ENCODE measurements at regions not wholly inside any gene's neighbourhood (a gene's known extent, or its start where the extent isn't known, plus 50 kb on each side); places are given as distances from the start of the nearest gene placed in this dataset.

DNA sequence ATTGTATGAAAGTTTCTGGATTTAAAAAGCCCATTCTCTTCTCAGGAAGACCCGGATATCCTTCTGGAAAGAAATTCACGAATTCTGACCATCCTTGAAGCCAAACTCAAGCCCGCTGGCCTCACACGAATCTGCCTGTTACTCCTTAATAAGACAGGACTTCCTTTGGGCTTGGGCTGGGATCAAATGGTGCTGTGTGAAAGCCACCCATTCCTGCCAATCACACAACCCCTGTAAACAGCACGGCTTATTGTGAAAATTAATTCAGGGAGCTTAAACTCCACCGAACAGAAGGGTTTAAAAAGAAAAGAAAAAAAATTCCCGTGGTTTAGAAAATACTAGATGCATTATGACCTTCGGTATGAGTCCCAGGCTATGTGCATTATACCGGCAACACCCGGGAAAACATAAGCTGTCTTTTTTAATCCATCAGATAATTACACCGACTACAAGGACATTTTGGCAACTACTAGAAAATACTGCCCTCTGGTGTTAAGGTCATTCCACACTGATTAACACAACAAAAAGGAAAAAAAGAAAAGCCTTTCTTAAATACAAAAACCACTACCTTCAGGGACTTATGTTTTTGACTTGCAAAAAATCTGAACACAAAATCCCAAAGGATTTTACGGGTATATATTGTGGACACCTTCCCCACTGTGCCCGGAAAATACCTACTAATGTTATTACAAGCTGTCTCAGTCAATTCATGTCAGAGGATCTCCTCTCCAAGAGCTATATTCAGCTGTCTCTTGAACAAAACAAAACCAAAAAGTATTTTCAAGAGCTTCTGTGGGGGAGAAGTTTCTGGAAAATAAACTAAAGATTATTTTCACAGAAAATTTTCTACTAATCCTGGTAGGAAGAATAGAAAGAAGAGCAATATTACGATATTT lies 76.0 kb upstream of the LSM14A start:
- Histone ChIP-seq H3K9me3 (replicated peaks in 1 of 2; ENCODE audit: control insufficient read depth in 1 of 2, insufficient read depth in 1 of 2, low read length in 2 of 2) (no peaks in the 10 kb centered on the region), H3K4me2 (replicated peaks; ENCODE audit: extremely low read depth, low read length, poor library complexity, severe bottlenecking) (no peak overlapping the region), H2AFZ (ENCODE audit: insufficient read depth, low read depth, low read length, poor library complexity, severe bottlenecking) (no peak overlapping the region), H3K4me3 (replicated peaks in 1 of 3; ENCODE audit: low read depth in 2 of 3, low read length in 3 of 3) (no peak overlapping the region), H3K27me3 (ENCODE audit: control insufficient read depth in 2 of 2, insufficient read depth in 2 of 2, low read length in 2 of 2) (no peaks in the 10 kb centered on the region), H3K9ac (ENCODE audit: insufficient read depth, low read length, poor library complexity, severe bottlenecking) (no peak overlapping the region), H3K79me2 (ENCODE audit: insufficient read depth, low read length) (no peaks in the 10 kb centered on the region), H3K4me1 (ENCODE audit: control insufficient read depth in 1 of 2, insufficient read depth in 2 of 2, low read length in 2 of 2) (no peaks in the 10 kb centered on the region), H3K36me3 (replicated peaks in 1 of 2; ENCODE audit: control insufficient read depth in 1 of 2, insufficient read depth in 2 of 2, low read length in 2 of 2) (no peaks in the 10 kb centered on the region), H4K20me1 (ENCODE audit: insufficient read depth, low read length) (no peaks in the 10 kb centered on the region), H3K27ac (ENCODE audit: low read depth in 1 of 2, low read length in 2 of 2) (no peak overlapping the region)
- intact Hi-C loops (cut with micrococcal nuclease) = loop anchor here (1.0 to 5.0 kb wide), 2 partner anchors 318 to 319 kb away; no protein-coding TSS in a partner anchor
- Mint-ChIP-seq H3K4me3 (peak overlapping the region in 1 of 2 donors; percentile 44), H3K27me3 (ENCODE audit: low read depth in 3 of 3) (peaks cover 7 to 16% (median 9%) of the 10 kb centered on the region in 3 donors), H3K4me1 (no peaks in the 10 kb centered on the region), H3K36me3 (no peaks in the 10 kb centered on the region), H3K9me3 (no peaks in the 10 kb centered on the region), H3K27ac (no peak overlapping the region)
- WGBS (ENCODE audit: insufficient coverage) = 37% methylated on average over 5 of the region's 14 CpGs
- TF ChIP-seq, protein P1, sequence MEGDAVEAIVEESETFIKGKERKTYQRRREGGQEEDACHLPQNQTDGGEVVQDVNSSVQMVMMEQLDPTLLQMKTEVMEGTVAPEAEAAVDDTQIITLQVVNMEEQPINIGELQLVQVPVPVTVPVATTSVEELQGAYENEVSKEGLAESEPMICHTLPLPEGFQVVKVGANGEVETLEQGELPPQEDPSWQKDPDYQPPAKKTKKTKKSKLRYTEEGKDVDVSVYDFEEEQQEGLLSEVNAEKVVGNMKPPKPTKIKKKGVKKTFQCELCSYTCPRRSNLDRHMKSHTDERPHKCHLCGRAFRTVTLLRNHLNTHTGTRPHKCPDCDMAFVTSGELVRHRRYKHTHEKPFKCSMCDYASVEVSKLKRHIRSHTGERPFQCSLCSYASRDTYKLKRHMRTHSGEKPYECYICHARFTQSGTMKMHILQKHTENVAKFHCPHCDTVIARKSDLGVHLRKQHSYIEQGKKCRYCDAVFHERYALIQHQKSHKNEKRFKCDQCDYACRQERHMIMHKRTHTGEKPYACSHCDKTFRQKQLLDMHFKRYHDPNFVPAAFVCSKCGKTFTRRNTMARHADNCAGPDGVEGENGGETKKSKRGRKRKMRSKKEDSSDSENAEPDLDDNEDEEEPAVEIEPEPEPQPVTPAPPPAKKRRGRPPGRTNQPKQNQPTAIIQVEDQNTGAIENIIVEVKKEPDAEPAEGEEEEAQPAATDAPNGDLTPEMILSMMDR (IDR thresholded peaks at IDR 0.05) = peak; percentile 65
- peak; percentile 9 to 42 (median 20) for DNase-seq

DNA sequence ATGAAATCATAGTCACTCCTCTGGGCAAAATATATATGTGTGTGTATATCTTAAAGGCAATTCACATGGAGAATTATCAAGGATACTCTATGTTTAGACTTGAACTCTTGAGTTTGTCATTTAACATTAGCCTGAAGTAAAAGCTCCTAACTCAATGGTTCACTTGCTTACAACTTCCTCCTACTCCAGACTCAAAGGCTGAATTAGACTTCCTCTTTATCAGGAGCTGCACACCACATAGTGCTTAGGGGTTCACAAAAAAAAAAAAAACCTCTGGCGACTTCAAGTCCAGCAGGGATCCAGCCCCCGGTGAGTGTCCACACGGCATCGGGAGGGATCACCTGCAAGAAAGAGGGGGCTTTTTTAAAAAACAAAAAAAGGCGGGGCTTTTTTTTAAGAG lies 68.2 kb upstream of the LSM14A start:
- Mint-ChIP-seq H3K27me3 (ENCODE audit: low read depth in 3 of 3) (peaks cover 6 to 11% (median 10%) of the 10 kb centered on the region in 3 donors), H3K27ac (peak overlapping the region in 2 of 7 donors; percentile 14 to 61), H3K4me1 (peaks cover 4% of the 10 kb centered on the region), H3K36me3 (no peaks in the 10 kb centered on the region), H3K4me3 (peak overlapping the region in 1 of 2 donors; percentile 58), H3K9me3 (no peaks in the 10 kb centered on the region)
- TF ChIP-seq, protein P1 (IDR thresholded peaks at IDR 0.05) = no peak
- DNase-seq = peak; percentile 4 to 29 (median 26)
- no peaks in the 10 kb centered on the region for H4K20me1 ChIP-seq (ENCODE audit: insufficient read depth, low read length)
- no peak overlapping the region for H3K4me3 ChIP-seq (replicated peaks in 1 of 3; ENCODE audit: low read depth in 2 of 3, low read length in 3 of 3)
- no peak overlapping the region for H3K9ac ChIP-seq (ENCODE audit: insufficient read depth, low read length, poor library complexity, severe bottlenecking)
- no peak overlapping the region for H3K4me2 ChIP-seq (replicated peaks; ENCODE audit: extremely low read depth, low read length, poor library complexity, severe bottlenecking)
- H2AFZ ChIP-seq (ENCODE audit: insufficient read depth, low read depth, low read length, poor library complexity, severe bottlenecking) = peak overlapping the region; percentile 8
- no peaks in the 10 kb centered on the region for H3K9me3 ChIP-seq (replicated peaks in 1 of 2; ENCODE audit: control insufficient read depth in 1 of 2, insufficient read depth in 1 of 2, low read length in 2 of 2)
- no peak overlapping the region for H3K27ac ChIP-seq (ENCODE audit: low read depth in 1 of 2, low read length in 2 of 2)
- no peaks in the 10 kb centered on the region for H3K36me3 ChIP-seq (replicated peaks in 1 of 2; ENCODE audit: control insufficient read depth in 1 of 2, insufficient read depth in 2 of 2, low read length in 2 of 2)
- H3K4me1 ChIP-seq (ENCODE audit: control insufficient read depth in 1 of 2, insufficient read depth in 2 of 2, low read length in 2 of 2) = peaks cover 2 to 5% of the 10 kb centered on the region in 2 donors
- WGBS (ENCODE audit: insufficient coverage) = 0% methylated on average over 3 of the region's 5 CpGs
- no peaks in the 10 kb centered on the region for H3K79me2 ChIP-seq (ENCODE audit: insufficient read depth, low read length)
- H3K27me3 ChIP-seq (ENCODE audit: control insufficient read depth in 2 of 2, insufficient read depth in 2 of 2, low read length in 2 of 2) = no peaks in the 10 kb centered on the region
- intact Hi-C loops (cut with micrococcal nuclease) = no loop called here
